ENCODE measurements at regions not wholly inside any gene's neighbourhood (a gene's known extent, or its start where the extent isn't known, plus 50 kb on each side); places are given as distances from the start of the nearest gene placed in this dataset.
"Not testable (repeated sequence)": the region's sequence is repeated elsewhere in the genome, so short reads cannot be mapped to it uniquely, and the experiment has no call there.

DNA sequence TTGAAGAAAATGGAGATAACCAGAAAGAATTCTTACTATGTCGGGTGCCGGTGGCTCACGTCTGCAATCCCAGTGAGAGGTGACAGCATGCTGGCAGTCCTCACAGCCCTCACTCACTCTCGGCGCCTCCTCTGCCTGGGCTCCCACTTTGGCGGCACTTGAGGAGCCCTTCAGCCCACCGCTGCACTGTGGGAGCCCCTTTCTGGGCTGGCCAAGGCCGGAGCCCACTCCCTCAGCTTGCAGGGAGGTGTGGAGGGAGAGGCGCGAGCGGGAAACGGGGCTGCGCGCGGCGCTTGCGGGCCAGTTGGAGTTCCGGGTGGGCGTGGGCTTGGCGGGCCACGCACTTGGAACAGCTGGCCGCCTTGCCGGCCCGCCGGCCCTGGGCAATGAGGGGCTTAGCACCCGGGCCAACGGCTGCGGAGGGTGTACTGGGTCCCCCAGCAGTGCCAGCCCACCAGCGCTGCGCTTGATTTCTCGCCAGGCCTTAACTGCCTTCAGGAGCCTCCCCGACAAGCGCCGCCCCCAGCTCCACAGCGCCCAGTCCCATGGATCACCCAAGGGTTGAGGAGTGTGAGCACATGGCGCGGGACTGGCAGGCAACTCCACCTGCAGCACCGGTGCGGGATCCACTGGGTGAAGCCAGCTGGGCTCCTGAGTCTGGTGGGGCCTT lies 1672.5 kb upstream of the B3GALT2 start:
- not testable (repeated sequence) for DNase-seq

DNA sequence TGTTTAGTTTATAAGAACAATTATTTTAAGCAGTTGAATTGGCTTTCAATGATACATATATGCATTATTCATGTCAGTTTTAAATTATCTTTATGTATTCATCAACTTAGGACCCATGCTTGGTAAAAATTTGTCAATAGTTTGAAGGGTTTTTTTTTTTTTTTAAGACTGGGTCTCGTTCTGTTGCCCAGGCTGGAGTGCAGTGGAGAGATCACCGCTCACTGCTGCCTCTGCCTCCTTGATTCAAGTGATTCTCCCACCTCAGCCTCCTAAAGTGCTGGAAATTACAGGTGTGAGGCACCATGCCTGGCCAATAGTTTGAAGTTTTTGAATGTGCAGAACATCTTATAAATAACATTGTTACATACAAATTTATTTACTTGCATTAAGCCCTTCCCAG lies 1671.0 kb upstream of the B3GALT2 start:
- DNase-seq = no peak

DNA sequence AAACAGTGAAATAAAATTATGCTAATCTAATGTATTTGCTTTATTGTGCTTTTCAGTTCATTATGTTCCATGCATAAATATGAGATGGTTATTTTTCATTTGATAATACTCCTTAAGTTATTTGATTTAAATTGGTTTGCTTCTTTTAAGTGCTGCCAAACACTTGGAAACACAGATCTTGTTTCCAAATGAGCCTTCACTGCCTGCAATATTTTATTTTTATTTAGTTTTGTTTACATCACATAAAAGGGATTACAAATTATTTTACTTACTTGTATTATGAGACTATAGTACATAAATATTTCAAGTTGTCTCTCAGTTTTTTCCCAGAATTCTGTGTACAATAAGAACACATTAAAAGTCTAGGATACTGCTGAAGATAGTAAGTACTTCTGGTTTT lies 1662.4 kb upstream of the B3GALT2 start:
- no peak for DNase-seq

DNA sequence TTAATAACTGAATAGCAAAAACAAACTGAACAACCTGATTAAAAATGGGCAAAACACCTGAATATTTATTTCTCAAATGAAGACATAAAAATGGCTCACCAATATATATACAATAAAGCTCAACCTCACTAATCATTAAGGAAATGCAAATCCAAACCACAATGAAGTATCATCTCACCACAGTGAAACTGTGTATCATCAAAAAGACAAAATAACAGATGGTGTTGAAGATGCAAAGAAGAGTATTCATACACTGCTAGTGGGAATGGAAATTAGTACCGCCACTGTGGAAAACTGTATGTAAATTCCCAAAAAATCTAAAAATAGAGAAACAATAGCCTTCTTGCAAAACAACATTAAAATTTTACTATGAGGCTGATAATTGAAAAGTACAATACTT lies 1660.1 kb upstream of the B3GALT2 start:
- DNase-seq = no peak

DNA sequence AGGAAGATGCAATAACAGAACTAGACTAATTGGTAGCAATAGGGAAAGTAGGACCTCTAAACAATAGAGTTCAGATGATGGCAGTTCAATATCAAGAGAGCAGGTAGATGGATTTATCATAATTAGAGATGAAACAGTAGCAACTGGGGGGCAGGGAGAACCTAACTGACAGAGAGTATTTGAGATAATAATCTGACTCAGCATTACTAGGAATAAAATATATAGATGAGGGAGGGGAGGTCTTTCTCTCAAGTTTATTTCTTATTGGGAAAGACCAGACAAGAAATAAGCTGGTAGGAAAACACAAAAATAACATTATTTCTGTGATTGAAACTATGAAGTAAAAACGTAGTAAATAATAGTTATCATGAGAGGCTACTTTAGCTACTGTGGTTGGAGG lies 1656.7 kb upstream of the B3GALT2 start:
- no peak for DNase-seq

DNA sequence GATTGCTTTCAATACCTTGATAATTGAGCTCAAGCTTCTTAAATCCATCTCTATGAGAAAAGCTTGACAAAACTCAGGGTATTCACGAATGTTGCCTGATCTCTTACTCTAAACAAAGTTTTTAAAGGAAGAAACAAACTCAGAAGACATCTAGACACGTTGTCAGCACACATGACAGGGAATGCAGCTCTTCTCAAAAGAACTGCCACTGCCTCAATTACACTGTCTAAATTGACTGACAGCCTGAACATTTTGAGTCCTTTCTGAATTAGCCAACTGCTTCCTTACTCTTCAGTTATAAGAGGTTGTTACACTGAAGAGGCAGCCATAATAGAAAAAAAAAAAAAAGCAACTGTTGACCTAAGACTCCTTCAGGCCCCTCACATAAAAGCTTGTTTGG lies 1646.7 kb upstream of the B3GALT2 start:
- no peak for DNase-seq

DNA sequence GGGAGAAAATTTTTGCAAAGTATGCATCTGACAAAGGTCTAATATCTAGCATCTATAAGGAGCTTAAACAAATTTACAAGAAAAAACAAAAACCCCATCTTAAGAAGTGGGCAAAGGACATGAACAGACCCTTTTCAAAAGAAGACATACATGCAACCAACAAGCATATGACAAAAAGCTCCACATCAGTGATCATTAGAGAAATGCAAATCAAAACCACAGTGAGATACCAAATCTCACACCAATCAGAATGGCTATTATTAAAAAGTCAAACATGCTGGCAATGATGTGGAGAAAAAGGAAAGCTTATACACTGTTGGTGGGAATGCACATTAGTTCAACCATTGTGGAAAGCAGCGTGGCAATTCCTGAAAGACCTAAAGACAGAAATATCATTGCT lies 1645.2 kb upstream of the B3GALT2 start:
- not testable (repeated sequence) for DNase-seq

DNA sequence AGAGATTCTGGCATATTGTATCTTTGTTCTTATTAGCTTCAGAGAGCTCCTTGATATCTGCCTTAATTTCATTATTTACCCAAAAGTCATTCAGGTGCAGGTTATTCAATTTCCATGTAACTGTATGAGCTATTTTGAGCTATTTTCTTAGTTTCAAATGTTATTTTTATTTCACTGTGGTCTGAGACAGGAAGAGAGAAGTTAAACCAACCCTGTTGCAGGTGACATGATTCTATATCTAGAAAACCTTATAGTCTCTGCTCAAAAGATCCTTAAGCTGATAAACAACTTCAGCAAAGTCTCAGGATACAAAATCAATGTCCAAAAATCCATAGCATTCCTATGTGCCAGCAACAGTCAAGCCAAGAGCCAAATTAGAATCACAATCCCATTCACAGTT lies 1644.0 kb upstream of the B3GALT2 start:
- DNase-seq = no peak

DNA sequence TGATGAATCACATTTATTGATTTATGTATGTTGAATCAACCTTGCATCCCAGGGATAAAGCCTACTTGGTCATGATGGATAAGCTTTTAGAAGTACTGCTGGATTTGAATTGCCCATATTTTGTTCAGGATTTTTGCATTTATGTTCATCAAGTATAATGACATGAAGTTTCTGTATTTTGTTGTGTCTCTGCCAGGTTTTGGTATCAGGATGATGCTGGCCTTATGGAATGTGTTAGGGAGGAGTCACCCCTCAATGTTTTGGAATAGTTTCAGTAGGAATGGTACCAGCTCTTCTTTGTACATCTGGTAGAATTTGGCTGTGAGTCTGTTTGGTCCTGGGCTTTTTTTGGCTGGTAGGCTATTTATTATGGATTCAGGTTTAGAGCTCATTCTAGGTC lies 1643.1 kb upstream of the B3GALT2 start:
- no peak for DNase-seq

DNA sequence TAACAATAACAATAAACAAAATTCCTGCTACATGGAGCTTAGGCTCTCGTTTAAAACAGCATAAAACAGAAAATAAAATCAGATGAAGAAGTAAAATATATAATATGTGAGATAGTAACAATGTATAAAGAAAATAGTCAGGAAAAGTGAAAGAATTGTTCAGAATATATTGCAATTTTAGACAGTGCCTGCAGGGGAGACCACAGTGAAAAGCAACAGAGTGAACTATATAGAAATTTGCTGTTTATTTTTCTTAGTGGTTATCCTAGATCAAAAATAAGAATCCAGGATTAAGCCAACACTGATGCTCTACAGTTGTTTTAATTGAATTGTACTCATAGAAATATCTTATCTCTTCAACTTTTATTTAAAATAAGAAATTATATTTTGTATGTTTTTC lies 1639.0 kb upstream of the B3GALT2 start:
- DNase-seq = no peak

DNA sequence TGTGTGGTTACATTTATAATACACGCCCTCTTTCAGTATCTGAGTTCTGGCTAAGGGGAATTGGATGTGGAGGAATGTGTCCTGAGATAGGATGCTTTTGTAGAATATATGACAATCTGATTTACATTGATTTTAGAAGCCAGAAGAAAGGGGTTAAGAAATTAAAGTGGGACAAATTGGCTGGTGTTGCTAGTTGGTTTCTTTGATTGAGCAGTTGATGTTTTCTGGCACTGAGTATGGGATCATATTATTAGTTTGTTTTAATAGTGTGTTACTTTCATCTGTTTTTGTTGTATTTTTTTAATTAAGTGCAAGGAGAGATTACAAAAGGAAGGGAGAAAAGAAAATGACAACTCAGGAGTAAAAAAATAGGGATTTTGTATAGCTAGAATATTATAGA lies 1634.7 kb upstream of the B3GALT2 start:
- DNase-seq = no peak

DNA sequence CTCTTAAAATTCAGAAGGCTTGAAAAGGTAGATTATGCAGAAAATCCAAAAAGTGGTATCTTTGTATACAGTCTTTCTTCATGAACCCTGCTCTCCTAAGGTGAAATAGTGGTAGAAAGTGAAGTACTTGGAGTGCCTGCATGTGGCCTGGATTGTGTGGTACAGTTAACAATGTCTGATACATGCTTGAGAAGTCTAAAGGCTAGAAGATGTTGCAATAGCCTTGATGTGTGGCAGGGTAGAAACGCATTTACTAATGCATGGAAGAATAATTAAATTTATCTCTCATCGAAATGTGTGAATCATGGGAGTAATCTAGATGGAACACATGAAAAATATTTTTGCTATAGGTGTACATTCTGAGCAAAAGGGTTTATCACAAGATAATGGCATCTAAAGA lies 1632.3 kb upstream of the B3GALT2 start:
- no peak for DNase-seq

DNA sequence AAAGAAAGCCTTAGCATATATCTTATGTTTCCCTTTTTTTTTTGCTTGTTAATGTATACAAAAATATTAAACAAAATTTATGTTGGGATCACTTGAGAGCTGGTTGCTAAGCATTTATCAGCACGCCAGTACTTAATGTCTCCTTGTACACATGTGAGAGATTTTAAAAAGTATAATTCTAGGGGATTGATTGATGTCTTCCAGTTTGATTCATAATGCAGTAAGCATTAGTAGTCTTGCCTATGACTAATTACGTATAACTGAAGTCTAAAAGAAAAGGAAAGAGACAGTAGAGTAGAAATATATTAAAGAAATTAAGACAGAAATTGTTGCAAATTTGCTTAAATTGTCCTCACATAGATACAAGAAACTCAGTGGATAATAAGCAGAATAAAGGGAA lies 1630.4 kb upstream of the B3GALT2 start:
- no peak for DNase-seq

DNA sequence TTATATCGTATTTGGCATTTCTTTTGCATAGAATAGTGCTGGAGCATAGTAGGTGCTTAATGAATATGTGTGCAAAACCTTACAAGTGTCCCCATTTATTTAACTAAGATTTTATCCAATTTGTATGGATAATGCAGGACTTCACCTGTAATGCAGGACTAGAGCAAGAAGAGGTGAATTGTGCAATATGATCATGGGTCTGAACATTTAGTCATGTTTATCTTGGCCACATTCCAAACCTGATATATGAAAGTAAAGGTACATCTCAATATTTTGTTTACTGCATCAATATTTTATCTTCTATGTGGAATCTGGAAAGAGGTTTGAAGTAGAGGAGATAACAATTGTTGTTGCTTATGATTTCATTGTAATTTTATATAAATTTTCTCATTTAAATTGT lies 1626.7 kb upstream of the B3GALT2 start:
- DNase-seq = no peak

DNA sequence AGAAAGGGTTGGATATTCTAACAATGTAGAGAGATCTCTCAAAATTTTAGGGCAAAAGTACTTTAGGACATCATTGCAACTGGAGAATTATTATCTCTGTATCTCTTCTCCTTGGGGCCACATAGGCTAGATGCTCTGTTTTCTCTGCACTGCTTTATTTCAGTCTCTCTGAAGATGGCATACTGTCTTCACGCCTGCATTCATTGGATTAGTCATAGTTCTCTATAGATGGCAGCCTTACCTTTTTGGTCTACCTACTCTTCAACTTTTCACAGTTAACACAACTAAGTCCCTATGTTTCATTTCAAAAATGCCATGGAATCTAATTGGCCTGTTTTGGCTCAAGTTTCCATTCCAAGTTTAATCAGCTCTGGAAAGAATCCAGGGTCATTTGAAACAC lies 1623.3 kb upstream of the B3GALT2 start:
- no peak for DNase-seq

DNA sequence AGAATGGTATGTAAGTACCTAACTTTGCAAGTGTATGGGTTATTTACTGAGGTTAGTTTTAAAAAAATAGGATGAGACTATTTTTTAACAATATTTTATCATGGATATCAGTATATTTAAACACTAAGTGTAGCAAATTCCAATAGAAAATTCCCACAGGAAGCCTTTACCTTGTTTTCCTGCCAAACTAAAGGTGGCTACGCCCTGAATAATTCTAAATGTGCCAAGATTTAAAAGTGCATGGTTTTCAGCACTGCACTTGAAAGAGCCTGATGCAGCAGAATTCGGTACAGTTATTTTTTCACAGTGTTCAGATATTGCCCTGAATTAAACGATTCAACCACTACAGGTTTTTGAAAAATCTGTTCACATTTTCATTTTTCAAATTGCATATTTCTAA lies 1622.8 kb upstream of the B3GALT2 start:
- no peak for DNase-seq

DNA sequence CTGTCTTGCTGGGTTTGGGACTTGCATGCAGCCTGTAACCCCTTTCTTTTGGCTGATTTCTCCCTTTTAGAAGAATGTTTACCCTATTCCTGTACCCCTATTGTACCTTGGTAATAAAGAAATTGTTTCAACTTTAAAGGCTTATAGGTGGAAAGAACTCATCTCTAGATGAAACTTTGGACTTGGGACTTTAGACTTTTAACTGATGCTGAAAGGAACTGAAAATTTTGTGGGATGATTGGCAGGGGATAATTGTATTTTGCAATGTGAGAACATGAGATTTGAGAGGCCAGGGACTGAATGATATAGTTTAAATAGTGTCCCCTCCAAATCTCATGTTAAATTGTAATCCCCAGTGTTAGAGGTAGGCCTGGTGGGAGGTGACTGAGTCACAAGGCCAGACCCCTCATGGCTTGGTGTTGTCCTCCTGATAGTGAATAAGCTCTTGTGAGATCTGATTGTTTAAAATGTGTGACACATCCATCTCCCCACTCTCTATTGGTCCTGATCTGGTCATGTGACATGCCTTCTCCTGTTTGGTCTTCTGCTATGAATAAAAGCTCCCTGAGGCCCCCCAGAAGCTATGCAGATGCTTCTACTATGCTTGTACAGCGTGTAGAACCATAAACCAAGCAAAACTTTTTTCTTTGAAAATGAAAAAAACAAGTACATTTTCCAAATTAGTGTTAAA lies 1621.3 kb upstream of the B3GALT2 start:
- no peak for DNase-seq

DNA sequence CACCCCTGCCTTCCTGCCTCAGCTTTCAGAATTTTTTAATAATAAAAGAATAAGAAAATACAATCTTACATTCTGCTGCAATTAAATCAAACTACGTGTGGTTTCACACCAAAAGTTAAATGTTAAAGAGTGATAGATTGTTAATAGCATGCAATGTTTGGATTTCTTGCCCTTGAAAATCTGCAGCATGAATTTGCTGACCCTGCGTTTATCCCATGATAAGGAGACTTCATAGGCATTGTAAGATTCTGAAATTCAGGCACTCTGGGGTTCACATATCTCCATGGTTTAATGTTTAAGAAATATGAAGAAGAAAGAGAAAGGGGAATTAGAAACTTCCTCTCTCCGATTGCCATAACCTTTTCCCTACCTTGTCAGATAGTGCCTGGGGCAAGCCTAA lies 1616.2 kb upstream of the B3GALT2 start:
- DNase-seq = no peak

DNA sequence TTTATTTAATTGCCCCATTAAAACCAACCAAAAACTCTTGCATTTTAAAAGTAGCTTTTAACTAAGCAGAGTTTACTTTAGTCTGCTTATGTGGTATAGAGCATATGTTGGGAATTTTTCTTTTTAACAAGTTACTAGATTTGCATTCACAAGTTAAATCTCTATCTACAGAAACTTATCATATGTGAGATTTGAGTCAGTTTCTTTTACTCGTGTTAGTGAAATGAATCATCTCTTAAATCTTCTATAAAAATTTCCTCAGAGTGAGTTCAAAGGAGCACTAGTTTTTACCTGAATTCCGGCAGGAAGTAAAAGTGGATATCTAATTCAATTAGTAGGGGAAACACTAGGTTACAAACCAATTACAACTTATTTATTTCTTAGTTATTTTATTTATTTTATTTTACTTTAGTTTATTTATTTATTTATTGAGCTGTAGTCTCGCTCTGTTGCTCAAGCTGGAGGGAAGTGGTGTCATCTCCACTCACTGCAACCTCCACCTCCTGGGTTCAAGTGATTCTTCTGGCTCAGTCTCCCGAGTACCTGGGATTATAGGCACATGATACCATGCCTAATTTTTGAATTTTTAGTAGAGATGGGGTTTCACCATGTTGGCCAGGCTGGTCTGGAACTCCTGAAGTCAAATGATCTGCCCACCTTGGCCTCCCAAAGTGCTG lies 1609.6 kb upstream of the B3GALT2 start:
- no peak for DNase-seq

DNA sequence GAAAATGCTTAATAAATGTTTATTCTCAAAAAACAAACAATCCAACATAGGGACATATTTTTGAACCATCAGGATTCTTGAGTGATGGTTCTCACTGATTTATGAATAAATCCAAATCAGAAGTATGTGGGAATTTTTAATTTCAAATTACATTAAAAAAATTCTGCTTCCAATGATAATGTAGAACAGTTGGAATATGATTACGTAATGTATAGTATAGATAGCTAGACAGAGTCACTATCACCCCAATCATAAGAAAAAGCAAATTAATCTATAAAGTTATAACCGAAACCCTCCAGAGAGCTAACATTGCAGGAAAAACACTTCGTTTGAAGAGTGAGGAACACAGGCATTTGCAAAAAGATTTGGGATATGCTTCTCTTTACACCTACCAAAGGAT lies 1600.6 kb upstream of the B3GALT2 start:
- DNase-seq = no peak

DNA sequence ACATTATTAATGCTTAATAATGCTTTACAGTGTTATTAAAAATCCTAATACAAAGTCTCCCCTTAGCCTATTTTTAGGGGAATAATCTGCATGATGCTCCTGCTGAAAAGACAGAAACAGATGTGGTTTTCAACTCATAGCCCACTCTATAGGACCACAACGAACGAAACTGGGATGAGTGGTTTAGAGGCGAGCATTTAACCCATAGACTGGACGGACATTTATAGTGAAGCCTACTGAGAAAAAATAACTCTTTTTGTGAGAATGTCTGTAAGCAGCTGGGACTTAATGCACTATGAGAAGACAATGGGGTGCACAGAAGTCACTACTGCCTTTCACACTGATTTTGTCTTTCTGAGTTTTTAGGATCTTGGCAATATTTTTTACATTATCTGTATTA lies 1599.6 kb upstream of the B3GALT2 start:
- no peak for DNase-seq

DNA sequence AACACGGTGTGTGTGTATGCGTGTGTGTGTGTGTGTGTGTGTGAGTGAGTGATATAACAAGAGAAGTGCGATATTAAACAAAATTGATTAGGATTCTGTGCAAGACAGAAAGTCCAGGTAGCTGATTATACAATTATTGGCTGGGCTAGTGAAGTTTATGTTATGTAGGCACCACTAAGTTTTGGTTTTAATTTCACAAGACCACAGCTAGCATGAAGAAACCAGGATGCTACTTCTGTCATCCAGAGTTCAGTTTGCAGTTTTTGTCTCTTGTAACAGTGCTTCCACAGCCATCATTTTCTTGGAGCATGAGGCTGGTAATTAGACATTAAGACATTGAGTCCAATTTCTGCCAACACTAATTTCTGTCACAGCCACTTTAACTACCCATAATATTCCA lies 1590.2 kb upstream of the B3GALT2 start:
- no peak for DNase-seq

DNA sequence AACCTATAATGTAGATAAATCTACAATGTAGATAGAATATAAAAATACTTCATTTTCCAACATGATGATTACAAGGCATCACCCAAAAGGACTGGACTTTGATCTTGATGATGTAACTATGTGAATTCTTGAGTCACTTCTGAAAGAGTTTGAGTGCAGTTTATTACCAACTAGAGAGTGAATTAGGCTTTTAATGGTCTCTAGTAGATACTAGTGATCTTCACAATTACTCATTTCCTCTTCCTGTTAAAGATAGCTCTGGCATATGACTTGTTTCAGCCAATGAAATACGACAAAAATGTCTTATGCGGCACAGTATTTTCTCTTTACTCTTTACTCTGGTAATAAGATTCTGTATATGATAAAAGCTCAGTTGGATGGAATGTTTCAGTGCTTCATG lies 1588.1 kb upstream of the B3GALT2 start:
- DNase-seq = no peak

DNA sequence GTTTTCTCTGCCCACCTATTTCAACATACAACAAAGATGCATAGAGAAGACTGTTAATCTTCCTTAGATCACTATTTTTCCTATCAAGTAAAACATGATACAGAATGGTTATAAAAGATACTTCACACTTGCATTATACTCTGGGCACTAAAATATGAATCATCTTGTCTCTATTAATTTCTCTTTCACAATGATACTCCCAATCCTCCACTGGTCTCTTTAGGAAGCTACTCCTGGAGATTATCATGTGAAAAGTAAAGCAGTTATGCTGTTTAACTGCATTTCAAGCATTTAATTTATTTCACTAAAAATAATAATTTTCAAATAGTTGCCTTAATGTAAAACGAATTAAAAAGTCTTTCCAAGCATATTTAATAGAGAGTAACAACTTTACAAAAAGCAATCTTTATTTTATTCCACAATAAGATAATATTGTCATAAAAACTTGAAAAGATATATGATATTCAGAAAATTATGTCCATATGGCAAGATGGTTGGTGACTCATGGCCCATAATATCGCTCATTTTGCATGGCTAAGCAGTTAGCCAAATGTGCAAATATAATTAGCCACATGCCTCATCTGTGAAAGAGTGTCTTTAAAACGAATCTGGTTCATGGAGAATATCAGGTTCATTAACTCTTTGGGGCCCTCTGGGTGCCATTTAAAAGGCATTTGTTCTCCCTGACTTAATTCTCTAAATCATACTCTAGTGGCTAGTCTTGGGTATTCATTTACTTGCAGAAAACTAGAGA lies 1569.0 kb upstream of the B3GALT2 start:
- no peak for DNase-seq

All from CD4-positive, alpha-beta T cell treated with Interleukin-15 for 1 hour (primary cell).